ENCODE measurements at regions not wholly inside any gene's neighbourhood (a gene's known extent, or its start where the extent isn't known, plus 50 kb on each side); places are given as distances from the start of the nearest gene placed in this dataset.

DNA sequence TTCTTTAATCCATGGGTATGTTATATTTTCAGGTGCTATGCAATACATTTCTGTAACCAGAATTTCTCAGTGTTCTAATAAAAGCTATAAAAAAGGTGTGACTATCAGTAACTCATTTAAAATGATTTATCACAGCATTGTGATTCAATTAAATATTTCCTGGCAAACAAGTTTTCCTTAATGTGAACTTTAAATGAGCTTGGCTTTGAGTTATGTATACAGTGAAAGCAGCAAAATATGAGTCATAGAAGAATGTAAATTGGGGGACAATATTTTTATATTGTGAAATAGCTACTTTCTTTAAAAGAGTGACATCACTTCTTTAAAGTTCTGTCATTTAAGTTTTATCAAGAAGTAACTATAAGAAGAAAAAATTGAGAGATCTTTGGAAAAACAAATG is 484.9 kb upstream of the MAN1A1 start:
- intact Hi-C loops (cut with micrococcal nuclease), result no loop called here
- Histone ChIP-seq H2BK20ac (ENCODE audit: low read depth, low read length) (no peak overlapping the region), H2AFZ (replicated peaks; ENCODE audit: low read length, poor library complexity) (no peak overlapping the region), H3K9ac (ENCODE audit: low read depth, low read length) (no peak overlapping the region), H3K18ac (ENCODE audit: low read depth, low read length) (no peak overlapping the region), H3K9me3 (ENCODE audit: control insufficient read depth, insufficient read depth, low read length) (no peaks in the 10 kb centered on the region), H4K8ac (ENCODE audit: low read depth in 2 of 2, low read length in 2 of 2) (no peak overlapping the region), H3K79me1 (ENCODE audit: low read depth in 1 of 2, low read length in 2 of 2) (no peaks in the 10 kb centered on the region), H3K36me3 (ENCODE audit: control insufficient read depth, insufficient read depth, low read length) (no peaks in the 10 kb centered on the region), H3K56ac (ENCODE audit: extremely low read depth, insufficient read depth, low read length) (no peak overlapping the region), H2AK9ac (replicated peaks; ENCODE audit: low read depth, low read length, poor library complexity) (no peak overlapping the region), H3K9me1 (ENCODE audit: insufficient read depth, low read length) (no peaks in the 10 kb centered on the region), H2BK15ac (ENCODE audit: low read depth, low read length) (no peak overlapping the region), H4K5ac (ENCODE audit: low read depth, low read length) (no peak overlapping the region), H3K27me3 (ENCODE audit: control insufficient read depth, insufficient read depth, low read length) (no peaks in the 10 kb centered on the region), H3K27ac (ENCODE audit: insufficient read depth, low read length) (no peak overlapping the region), H2AK5ac (ENCODE audit: low read depth, low read length) (no peak overlapping the region), H2BK120ac (ENCODE audit: low read depth, low read length) (no peak overlapping the region), H3K14ac (replicated peaks; ENCODE audit: low read depth, low read length) (no peak overlapping the region), H2BK5ac (ENCODE audit: low read depth, low read length, poor library complexity, severe bottlenecking) (no peak overlapping the region), H3K4me1 (ENCODE audit: control insufficient read depth, insufficient read depth, low read length) (no peaks in the 10 kb centered on the region), H3K23ac (ENCODE audit: low read depth, low read length) (no peak overlapping the region), H4K91ac (ENCODE audit: insufficient read depth, low read depth, low read length) (no peak overlapping the region), H4K20me1 (ENCODE audit: insufficient read depth, low read length) (no peaks in the 10 kb centered on the region), H3K4me3 (ENCODE audit: insufficient read depth, low read depth, low read length) (no peak overlapping the region), H3K4me2 (ENCODE audit: low read depth, low read length) (no peak overlapping the region), H3K4ac (ENCODE audit: low read depth, low read length) (no peak overlapping the region)
- dilution Hi-C loops (cut with HindIII; ENCODE audit: low sequenced_read_pairs, unreplicated experiment), result no loop called here
- in situ Hi-C loops (cut with MboI; ENCODE audit: low sequenced_read_pairs), result no loop called here
- DNase-seq (no peak), ATAC-seq (ENCODE audit: low read depth) (no peak)
- ChIA-PET POLR2A (ENCODE audit: unreplicated experiment) (no interaction called here), CTCF (interaction anchor here (0.5 kb wide), 1 partner anchor 30 kb away, joined by 3 read pairs; no protein-coding TSS in a partner anchor)
- BruUV-seq (replicated peaks), result no TSS peak
- TF ChIP-seq, protein P1, sequence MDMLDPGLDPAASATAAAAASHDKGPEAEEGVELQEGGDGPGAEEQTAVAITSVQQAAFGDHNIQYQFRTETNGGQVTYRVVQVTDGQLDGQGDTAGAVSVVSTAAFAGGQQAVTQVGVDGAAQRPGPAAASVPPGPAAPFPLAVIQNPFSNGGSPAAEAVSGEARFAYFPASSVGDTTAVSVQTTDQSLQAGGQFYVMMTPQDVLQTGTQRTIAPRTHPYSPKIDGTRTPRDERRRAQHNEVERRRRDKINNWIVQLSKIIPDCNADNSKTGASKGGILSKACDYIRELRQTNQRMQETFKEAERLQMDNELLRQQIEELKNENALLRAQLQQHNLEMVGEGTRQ (IDR thresholded peaks at IDR 0.05; ENCODE audit: low read depth, low read length), result no peak
- TF ChIP-seq NFE2L2 (IDR thresholded peaks at IDR 0.05; ENCODE audit: low read depth, low read length), result no peak
- no peak for TF ChIP-seq RCOR1 (IDR thresholded peaks at IDR 0.05; ENCODE audit: insufficient replicate concordance, low read length)
- no peak for TF ChIP-seq BHLHE40 (IDR thresholded peaks at IDR 0.05; ENCODE audit: low read depth, low read length)
- TF ChIP-seq SMC3 (IDR thresholded peaks at IDR 0.05; ENCODE audit: low read depth, low read length), result no peak
- TF ChIP-seq, protein P2, sequence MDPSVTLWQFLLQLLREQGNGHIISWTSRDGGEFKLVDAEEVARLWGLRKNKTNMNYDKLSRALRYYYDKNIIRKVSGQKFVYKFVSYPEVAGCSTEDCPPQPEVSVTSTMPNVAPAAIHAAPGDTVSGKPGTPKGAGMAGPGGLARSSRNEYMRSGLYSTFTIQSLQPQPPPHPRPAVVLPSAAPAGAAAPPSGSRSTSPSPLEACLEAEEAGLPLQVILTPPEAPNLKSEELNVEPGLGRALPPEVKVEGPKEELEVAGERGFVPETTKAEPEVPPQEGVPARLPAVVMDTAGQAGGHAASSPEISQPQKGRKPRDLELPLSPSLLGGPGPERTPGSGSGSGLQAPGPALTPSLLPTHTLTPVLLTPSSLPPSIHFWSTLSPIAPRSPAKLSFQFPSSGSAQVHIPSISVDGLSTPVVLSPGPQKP (IDR thresholded peaks at IDR 0.05; ENCODE audit: borderline replicate concordance, low read depth, low read length), result no peak
- TF ChIP-seq POLR2A (IDR thresholded peaks at IDR 0.05; ENCODE audit: low read depth, low read length), result no peak
- TF ChIP-seq RFX5 (IDR thresholded peaks at IDR 0.05; ENCODE audit: low read depth, low read length), result no peak
- TF ChIP-seq CEBPB (IDR thresholded peaks at IDR 0.05; ENCODE audit: low read depth, low read length), result no peak
- TF ChIP-seq MXI1 (IDR thresholded peaks at IDR 0.05; ENCODE audit: borderline replicate concordance, low read depth, low read length), result no peak
- no peak for TF ChIP-seq RAD21 (IDR thresholded peaks at IDR 0.05; ENCODE audit: low read length)
- TF ChIP-seq, protein P3, sequence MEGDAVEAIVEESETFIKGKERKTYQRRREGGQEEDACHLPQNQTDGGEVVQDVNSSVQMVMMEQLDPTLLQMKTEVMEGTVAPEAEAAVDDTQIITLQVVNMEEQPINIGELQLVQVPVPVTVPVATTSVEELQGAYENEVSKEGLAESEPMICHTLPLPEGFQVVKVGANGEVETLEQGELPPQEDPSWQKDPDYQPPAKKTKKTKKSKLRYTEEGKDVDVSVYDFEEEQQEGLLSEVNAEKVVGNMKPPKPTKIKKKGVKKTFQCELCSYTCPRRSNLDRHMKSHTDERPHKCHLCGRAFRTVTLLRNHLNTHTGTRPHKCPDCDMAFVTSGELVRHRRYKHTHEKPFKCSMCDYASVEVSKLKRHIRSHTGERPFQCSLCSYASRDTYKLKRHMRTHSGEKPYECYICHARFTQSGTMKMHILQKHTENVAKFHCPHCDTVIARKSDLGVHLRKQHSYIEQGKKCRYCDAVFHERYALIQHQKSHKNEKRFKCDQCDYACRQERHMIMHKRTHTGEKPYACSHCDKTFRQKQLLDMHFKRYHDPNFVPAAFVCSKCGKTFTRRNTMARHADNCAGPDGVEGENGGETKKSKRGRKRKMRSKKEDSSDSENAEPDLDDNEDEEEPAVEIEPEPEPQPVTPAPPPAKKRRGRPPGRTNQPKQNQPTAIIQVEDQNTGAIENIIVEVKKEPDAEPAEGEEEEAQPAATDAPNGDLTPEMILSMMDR (conservative IDR thresholded peaks at IDR 0.05; ENCODE audit: low read depth, low read length), result no peak
- no peak for TF ChIP-seq MAZ (IDR thresholded peaks at IDR 0.05; ENCODE audit: borderline replicate concordance, low read depth, low read length)
- no peak for TF ChIP-seq MAFK (IDR thresholded peaks at IDR 0.05; ENCODE audit: low read depth, low read length)

Measured in IMR-90 (cell line).